ENCODE measurements at regions not wholly inside any gene's neighbourhood (a gene's known extent, or its start where the extent isn't known, plus 50 kb on each side); places are given as distances from the start of the nearest gene placed in this dataset.

DNA sequence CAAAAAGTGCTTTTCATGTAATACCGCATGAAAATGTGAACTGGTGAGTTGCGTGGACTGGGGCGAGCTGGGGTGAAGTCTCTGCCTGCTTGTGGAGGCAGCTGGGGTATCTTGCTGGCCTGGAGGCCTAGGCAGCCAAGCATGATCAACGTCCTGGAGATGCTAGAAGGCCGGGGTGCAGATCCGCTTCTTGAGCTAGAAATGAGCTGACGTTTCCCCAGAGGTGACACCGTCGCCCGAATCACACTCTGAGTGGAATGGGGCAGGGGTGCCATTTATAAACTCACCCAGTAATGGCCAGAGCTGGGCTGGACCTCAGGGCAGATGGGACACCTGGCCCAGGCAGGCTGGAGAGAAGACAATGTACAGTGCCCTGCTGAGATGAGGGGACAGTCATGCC, 1513.0 kb downstream of the TBC1D22A start:
- TF ChIP-seq, protein P1, sequence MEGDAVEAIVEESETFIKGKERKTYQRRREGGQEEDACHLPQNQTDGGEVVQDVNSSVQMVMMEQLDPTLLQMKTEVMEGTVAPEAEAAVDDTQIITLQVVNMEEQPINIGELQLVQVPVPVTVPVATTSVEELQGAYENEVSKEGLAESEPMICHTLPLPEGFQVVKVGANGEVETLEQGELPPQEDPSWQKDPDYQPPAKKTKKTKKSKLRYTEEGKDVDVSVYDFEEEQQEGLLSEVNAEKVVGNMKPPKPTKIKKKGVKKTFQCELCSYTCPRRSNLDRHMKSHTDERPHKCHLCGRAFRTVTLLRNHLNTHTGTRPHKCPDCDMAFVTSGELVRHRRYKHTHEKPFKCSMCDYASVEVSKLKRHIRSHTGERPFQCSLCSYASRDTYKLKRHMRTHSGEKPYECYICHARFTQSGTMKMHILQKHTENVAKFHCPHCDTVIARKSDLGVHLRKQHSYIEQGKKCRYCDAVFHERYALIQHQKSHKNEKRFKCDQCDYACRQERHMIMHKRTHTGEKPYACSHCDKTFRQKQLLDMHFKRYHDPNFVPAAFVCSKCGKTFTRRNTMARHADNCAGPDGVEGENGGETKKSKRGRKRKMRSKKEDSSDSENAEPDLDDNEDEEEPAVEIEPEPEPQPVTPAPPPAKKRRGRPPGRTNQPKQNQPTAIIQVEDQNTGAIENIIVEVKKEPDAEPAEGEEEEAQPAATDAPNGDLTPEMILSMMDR (IDR thresholded peaks at IDR 0.05): no peak
- no peak for TF ChIP-seq ZFX (IDR thresholded peaks at IDR 0.05; ENCODE audit: borderline replicate concordance)
